GF-D8 (cell line): ENCODE measurements at regions not wholly inside any gene's neighbourhood (a gene's known extent, or its start where the extent isn't known, plus 50 kb on each side); places are given as distances from the start of the nearest gene placed in this dataset.

Experiments used
- DNase-seq: peaks from one replicate; lab custom pipeline; 2025; lab: John Stamatoyannopoulos, UW

- no peak for DNase-seq
Observed at GRCh38 chr5:8241076-8241475, 372.1 kb downstream of the MTRR start.

- no peak for DNase-seq
Observed at GRCh38 chr5:8241558-8241957, 372.6 kb downstream of the MTRR start.

GRCh38 chr5:8247049-8247899, 378.3 kb downstream of the MTRR start:
- DNase-seq = no peak

- DNase-seq = no peak
Observed at GRCh38 chr5:8253376-8253775, 384.4 kb downstream of the MTRR start.

- DNase-seq = no peak
Observed at GRCh38 chr5:8254674-8255073, 385.7 kb downstream of the MTRR start.

GRCh38 chr5:8258801-8259200, 389.9 kb downstream of the MTRR start:
- no peak for DNase-seq

- no peak for DNase-seq
Observed at GRCh38 chr5:8270246-8270645, 401.3 kb downstream of the MTRR start.

- no peak for DNase-seq
Observed at GRCh38 chr5:8280711-8281363, 411.9 kb downstream of the MTRR start.

GRCh38 chr5:8288334-8288733, 419.4 kb downstream of the MTRR start:
- no peak for DNase-seq

- DNase-seq = no peak
Observed at GRCh38 chr5:8288897-8289516, 420.1 kb downstream of the MTRR start.

GRCh38 chr5:8289779-8290178, 420.8 kb downstream of the MTRR start:
- no peak for DNase-seq

- DNase-seq = no peak
Observed at GRCh38 chr5:8290721-8291120, 421.8 kb downstream of the MTRR start.

- DNase-seq = no peak
Observed at GRCh38 chr5:8291641-8292040, 422.7 kb downstream of the MTRR start.

- no peak for DNase-seq
Observed at GRCh38 chr5:8295141-8295540, 426.2 kb downstream of the MTRR start.

GRCh38 chr5:8299716-8300115, 430.8 kb downstream of the MTRR start:
- DNase-seq = no peak

GRCh38 chr5:8304341-8304740, 435.4 kb downstream of the MTRR start:
- DNase-seq = no peak

GRCh38 chr5:8306288-8306896, 437.4 kb downstream of the MTRR start:
- no peak for DNase-seq

GRCh38 chr5:8314965-8315364, 446.0 kb downstream of the MTRR start:
- no peak for DNase-seq

GRCh38 chr5:8316608-8317280, 447.8 kb downstream of the MTRR start:
- no peak for DNase-seq

GRCh38 chr5:8317335-8317734, 448.4 kb downstream of the MTRR start:
- no peak for DNase-seq

- DNase-seq = no peak
Observed at GRCh38 chr5:8320244-8320643, 451.3 kb downstream of the MTRR start.

GRCh38 chr5:8321272-8321671, 452.3 kb downstream of the MTRR start:
- no peak for DNase-seq
